AG04449 (cell line): ENCODE measurements at regions not wholly inside any gene's neighbourhood (a gene's known extent, or its start where the extent isn't known, plus 50 kb on each side); places are given as distances from the start of the nearest gene placed in this dataset.

ENCODE experiments used
- CTCF ChIA-PET: fragments of 350-600 bp; formaldehyde crosslinking; extraction: SDS; loops from one replicate; lab custom pipeline; 2021; ENCODE audit warnings: antibody characterized with exemption; lab: Yijun Ruan, JAX
- POLR2A ChIA-PET: fragments of 400-600, 350-600 bp; formaldehyde crosslinking; extraction: SDS; loops from one replicate; lab custom pipeline; 2020; ENCODE audit warnings: antibody characterized with exemption, inconsistent platforms; lab: Yijun Ruan, JAX
- DNase-seq: peaks from one replicate; pipeline ENCODE4 v3.0.0-alpha.2; 2010; ENCODE audit warnings: low read depth, low spot score
- H3K4me3 ChIP-seq: 2 replicates; pipeline ENCODE4 v1.5.1; 2011; ENCODE audit warnings: low read depth, mild to moderate bottlenecking, control low read depth, low read length
- TF ChIP-seq, protein P1 (sequence below): IDR thresholded peaks from one replicate; pipeline ENCODE4 v1.5.1; 2011; ENCODE audit warnings: mild to moderate bottlenecking, moderate library complexity, low read length, control low read depth, inconsistent platforms; ENCODE audit not compliant: insufficient read depth; ENCODE audit errors: missing control alignments

DNA sequence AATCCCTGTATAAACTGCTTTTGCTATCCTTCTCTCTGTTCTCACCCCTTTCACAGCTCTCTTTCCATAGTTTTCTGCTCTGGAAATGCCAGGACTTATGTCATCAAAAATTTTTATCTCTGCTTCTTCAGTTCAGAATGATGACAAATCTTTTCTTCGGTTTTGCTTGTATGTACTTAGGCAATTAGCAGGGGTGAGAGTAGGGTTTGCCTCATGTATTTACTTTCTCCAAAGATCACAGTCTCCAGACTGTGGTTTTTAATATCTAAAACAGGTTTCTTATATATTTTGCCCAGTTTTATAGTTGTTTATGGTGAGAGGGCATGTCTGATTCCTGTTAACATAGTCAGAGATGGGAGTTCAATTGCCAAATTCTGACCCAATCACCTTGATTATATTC lies 235.4 kb upstream of the LYPLAL1 start:
- no peak overlapping the region for H3K4me3 ChIP-seq
- POLR2A ChIA-PET = no interaction called here
- CTCF ChIA-PET = no interaction called here
- TF ChIP-seq, protein P1, sequence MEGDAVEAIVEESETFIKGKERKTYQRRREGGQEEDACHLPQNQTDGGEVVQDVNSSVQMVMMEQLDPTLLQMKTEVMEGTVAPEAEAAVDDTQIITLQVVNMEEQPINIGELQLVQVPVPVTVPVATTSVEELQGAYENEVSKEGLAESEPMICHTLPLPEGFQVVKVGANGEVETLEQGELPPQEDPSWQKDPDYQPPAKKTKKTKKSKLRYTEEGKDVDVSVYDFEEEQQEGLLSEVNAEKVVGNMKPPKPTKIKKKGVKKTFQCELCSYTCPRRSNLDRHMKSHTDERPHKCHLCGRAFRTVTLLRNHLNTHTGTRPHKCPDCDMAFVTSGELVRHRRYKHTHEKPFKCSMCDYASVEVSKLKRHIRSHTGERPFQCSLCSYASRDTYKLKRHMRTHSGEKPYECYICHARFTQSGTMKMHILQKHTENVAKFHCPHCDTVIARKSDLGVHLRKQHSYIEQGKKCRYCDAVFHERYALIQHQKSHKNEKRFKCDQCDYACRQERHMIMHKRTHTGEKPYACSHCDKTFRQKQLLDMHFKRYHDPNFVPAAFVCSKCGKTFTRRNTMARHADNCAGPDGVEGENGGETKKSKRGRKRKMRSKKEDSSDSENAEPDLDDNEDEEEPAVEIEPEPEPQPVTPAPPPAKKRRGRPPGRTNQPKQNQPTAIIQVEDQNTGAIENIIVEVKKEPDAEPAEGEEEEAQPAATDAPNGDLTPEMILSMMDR = no peak
- DNase-seq = no peak

DNA sequence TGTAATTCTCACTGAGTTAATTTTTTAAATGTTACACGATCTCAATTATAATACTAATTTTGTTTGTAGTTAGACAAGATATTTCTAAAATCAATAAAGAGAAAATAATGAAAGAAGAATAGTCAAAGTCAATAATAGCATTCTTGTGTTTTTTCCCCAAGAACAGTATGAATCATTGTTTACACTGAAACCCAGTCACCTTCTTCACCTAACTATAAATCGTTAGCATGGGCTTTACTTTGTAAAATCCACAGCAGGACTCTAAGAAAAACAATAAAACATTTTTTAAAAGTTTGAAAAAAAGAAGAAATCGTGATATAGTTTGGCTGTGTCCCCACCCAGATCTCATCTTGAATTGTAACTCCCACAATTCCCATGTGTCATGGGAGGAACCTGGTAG lies 234.6 kb upstream of the LYPLAL1 start:
- no peak overlapping the region for H3K4me3 ChIP-seq
- ChIA-PET POLR2A (no interaction called here), CTCF (no interaction called here)
- TF ChIP-seq, protein P1 = no peak
- no peak for DNase-seq

DNA sequence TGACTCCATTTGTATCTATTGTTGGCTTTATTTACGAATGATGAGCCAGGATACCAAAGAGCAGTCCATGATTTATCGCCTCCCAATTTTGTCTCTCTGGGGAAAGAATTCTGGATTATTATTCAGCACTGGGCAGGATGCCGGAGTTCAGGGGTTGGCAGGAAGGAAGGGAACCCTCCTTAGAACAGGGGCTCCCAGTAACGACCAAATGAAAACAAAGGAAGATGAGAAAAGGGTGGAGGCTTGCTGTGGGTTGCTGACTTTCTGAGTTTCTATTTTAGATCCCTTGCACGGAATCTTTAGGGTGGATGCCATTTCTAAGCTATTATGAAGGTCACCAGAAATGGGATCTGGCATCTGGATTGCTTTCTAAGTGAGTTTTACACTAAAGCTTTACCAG lies 231.2 kb upstream of the LYPLAL1 start:
- H3K4me3 ChIP-seq = no peak overlapping the region
- POLR2A ChIA-PET = no interaction called here

DNA sequence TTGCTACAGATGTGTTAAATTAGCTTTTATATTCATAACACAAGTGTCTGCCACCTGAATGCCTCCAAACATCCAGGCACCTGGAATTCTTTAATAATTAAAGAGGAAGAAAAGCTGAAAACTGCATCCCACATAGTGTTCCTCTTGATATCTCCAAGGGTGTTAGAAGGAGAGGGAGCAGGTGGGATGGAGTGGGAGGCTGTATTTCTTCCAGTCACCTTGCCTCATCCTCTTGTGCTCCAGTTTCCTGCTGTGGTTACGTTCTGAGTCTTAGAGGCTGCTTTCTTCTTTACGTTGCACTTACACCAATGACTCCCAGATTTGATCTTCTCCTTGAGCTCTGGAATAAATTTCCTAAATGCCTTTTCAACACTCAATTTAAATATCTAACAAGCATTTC lies 230.3 kb upstream of the LYPLAL1 start:
- TF ChIP-seq, protein P1 = no peak
- H3K4me3 ChIP-seq = no peak overlapping the region
- CTCF ChIA-PET = no interaction called here
- DNase-seq = no peak
- POLR2A ChIA-PET = no interaction called here

More for the DNA sequence above, 231.2 kb upstream of the LYPLAL1 start:
- CTCF ChIA-PET = no interaction called here
- TF ChIP-seq, protein P1 = no peak
- no peak for DNase-seq

DNA sequence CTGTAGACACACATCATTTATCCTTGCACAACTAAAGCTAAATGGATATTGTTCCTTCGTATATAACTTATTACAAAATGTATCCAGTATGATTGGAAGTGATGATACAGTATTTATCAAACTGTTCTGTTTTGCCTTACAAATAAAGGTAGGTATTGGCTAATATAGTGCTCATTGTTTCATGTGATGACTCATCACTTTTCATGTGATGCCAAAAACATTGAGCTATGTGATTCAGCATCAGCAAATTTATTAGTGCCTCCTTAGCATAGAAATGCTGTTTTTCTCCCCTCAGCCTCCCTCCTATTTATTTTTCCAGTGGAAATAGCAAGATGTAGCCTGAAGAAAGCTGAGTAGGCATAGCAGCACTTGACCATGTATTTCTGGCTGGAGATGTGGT lies 228.6 kb upstream of the LYPLAL1 start:
- CTCF ChIA-PET = no interaction called here
- POLR2A ChIA-PET = no interaction called here
- no peak overlapping the region for H3K4me3 ChIP-seq
- no peak for DNase-seq
- TF ChIP-seq, protein P1 = no peak

DNA sequence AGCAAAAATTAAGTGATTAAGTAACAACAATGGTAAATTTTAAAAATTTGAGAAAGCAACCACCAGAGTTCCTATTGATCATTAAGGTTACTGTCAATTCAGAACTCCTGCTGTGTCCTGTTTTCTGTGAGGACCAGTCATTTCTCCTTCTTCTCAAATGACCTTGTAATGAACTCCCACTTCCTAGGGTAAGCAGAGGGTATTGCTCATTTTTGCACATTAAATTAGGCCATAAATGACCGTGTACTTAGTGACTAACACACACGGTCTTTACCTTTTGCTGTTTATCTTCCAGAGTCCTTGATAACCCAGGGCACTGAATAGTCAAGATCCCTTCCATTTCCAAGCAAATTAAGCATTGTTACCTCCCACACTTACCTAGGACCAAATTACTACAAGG lies 227.5 kb upstream of the LYPLAL1 start:
- H3K4me3 ChIP-seq = no peak overlapping the region
- TF ChIP-seq, protein P1 = no peak
- no peak for DNase-seq
- ChIA-PET POLR2A (no interaction called here), CTCF (no interaction called here)
